ENCODE measurements at regions not wholly inside any gene's neighbourhood (a gene's known extent, or its start where the extent isn't known, plus 50 kb on each side); places are given as distances from the start of the nearest gene placed in this dataset.
"Not testable (repeated sequence)": the region's sequence is repeated elsewhere in the genome, so short reads cannot be mapped to it uniquely, and the experiment has no call there.

DNA sequence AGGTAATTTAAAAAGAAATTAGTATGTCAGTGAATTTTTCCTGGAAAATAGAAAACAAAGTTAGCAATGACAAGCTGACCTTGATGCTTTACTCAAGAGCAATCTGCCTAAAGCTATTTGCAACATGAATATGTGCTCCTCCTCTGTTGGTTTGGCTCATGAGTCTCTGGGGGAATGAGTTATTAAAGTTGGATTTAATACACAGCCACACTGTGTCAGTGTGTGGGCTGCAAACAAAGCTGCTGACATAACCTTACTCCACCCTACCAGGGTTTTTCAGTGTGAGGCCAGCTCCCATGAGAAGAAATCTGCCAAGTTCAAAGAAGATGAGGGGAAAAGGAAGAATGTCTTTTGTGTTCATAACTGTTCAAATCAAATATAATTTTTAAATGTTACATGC, 280.5 kb downstream of the TLL1 start:
- no peak for DNase-seq

DNA sequence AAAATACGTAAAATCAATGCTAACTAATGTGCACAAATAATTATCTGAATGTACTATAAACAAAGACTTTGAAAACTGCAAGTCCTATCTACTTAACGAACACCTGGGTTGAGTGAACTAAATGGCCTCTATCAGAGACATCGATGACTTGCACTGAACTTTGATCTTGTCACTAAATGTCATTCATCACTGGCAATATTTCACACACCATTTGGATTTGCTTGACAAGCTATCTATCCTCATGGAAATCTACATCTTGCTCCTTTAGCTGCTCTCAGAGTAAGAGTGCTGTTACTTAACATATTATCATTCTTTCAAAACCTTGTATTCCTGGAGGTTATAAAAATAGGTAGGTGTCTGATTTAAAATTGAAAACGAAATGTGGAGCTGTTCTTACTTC, 289.3 kb downstream of the TLL1 start:
- DNase-seq, result no peak

DNA sequence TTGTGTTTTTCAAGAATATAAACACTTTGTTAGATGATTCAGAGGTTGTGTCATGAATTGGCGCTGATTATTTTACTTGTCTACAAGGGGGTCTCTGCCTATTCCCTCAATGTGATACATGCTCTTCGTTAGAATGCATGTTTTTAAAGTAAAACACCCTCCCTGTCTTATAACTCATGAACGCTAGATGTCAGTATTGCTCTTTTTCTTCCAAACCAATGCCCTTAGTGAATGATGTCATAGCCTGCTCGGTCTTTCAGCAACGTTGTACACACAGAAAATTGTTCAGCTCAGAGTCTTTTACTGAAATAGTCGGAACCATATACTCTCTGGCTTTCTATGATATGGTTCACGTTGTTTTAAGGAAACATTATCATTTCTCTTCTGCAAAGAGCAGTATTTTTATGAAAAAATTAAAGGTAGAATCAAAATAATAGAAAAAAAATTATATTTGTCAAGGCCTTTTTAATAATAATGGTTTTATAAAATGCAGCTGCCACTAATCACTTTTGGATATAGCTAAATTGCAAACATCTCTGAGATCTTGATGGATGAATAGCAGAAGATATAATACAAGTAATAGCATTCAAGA, 292.9 kb downstream of the TLL1 start:
- peak; percentile 69 for DNase-seq

DNA sequence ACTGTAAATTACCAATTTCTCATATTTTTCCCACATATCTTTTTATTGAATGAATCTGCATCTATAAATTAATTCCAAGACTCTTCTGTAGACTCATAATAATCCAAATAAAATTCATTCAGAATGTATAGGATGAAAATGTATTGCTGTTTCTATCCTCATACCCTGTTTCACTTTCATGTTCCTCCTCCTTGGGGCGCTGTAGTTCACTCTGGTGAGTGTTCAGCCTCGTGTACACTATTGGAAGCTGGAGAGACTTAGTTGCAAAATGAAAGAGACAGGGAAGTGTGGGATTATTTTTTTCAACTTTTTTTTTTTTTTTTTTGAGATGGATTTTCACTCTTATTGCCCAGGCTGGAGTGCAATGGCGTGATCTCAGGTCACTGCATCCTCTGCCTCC, 296.1 kb downstream of the TLL1 start:
- no peak for DNase-seq

DNA sequence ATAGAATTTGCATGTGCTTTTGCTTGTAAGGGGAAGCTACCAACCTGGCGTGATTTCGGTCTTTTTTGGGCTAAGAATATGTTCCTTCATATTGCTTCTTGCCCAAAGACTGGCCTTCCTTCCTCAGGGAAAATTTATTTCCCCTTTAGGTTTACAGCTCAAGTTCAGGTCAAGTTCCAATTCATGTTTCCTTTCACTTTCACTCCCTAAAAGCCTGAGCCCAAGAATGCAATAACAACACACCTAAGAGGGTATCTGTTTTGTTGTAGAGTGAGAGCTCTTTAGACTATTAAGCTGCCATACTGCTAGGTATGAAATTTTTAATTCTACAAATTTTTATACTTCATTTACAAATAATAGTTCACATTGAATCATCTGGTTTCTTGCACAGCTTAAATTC, 299.6 kb downstream of the TLL1 start:
- DNase-seq, result no peak

DNA sequence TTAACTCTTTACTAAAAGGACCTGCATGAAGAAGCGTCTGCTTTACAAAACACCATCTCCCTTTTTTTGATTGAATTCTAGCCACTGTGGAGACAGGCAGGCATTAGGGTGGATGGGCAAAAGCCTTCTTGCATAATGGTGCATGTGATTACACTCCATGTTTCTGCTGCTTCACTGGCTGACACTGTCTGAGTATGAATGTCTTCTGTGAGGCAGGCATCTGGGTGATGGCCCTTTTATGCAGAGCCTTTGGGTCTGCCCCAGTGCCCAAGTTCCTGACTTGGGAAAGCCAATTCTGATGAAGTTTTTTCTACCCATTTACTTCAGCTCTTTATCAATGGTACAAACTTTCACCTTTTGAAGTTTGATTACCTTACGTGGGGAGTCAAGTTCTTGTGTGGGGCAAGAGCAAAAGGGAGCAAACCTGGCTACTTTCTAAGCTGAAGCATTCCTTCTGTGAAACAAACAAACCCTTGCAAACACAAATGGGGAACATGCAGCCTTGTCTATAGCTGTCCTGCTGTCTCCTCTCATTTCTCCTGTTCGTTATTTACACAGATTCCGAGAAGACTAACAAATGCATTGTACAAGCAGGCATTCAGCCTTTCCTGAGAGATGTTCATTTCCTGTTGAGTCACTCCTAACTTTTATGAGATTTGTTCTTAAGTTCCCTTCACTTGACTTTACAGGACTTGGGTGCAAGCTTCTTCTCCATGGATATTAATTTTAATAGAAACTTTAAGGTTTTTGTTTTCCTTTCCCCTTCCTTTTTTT, 301.9 kb downstream of the TLL1 start:
- peak; percentile 37 for DNase-seq

DNA sequence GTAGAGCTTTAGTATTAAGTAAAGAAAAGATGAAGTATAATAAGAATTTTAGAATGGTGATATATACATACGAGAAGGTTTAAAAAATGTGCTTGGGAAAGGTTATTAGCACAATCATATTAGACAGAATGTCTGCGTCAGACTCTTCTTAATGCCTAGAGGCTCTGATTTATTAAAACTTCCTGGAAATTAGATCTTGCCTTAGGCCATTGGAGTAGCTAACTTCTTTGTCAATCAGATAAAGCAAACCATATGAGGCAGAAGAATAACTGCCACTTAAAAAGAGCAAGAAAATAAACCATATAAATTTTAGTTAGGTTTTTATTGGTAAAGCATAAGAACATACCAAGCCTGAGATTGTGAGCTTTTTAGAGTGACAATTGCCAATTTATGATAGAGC, 309.1 kb downstream of the TLL1 start:
- no peak for DNase-seq

DNA sequence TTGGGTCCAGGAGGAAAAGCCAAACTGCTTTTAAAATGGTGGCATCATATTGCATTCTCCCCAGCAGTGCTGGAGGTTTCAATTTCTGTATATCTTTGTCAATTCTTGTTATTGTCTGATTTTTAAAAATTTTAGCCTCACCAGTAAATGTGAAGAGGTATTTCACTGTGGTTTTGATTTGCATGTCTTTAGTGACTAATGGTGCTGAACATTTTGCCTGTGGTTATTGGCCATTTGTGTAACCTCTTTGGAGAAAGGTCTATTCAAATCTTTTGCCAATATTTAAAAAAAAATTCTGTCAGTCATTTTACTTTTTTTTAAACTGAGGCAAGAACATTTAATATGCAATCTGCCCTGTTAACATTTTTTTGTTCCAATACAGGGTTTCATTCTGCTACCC, 322.1 kb downstream of the TLL1 start:
- DNase-seq, result no peak

DNA sequence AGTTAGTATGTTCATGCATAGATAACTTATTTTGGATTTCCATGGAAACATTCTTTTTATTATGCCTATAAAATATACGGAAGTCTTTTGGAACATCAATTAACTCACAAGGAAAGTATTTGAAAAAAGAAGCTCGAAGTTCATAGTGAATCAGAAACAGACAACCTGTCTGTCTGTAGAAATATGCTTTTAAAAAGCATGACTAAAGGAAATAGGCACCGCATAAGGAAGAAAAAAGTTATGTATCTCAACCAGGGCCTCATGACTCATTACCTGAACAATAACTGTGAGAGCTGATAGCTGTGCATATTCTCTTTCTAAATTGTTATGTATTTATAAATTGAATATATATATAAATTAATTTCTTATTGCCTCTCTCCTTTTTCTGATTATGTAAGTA, 324.1 kb downstream of the TLL1 start:
- DNase-seq, result no peak

DNA sequence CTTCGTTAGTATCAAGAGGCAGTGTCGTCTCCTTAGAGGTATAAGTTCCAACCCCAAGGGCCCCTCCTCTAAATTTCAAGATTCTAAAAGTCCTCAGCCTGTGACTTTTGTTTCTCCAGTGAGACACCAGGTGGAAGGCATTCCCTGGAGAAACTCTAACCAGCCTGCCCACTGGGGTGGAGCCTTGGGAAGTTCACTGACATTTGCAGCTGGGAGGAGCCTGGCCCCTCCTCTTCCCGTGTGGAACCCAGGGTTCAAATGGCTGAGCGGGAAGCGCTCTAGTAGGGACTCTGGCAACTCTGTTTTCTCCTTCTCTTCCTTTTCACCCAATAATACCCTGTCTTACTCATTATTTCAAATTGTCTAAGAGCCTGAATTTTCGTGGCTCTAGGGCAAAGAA, 325.0 kb downstream of the TLL1 start:
- DNase-seq, result no peak

DNA sequence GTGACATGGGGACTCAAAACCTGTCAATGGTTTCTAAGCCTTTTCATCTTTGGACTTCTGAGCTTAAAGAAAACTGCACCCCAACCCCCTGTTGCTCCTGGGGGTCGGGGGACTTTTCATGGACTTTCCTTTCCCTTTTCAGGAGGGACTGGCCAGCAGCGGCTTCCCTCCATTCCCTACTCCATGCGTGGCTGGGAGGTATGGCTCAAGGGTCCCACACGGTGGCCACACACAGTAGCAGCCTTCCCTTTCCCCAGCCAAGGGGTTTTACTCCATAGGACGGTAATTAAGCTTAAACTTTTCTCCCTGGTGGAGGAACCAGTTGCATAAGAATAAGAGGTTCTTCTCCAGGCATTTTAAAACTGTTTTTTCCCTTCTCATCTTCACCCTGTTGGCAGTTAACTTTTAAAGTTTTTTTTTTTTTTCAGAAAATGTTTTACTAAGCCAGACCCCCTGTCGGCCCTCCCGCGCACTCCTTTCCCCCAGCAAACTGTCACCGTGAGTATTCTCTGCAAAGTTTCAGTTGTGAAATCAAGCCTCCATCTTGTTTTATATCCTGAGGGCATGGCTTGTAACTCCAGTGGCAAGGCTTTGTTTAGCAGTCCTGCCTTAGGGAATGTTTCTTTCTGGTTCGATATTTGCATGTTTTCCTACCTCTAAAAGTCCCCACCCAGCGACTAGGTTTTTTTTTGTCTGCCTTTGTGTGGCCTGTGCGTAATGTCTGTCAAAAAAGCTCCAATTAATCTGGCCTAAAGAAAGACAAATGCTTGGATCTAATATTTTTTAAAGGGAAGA, 325.7 kb downstream of the TLL1 start:
- DNase-seq, result no peak

DNA sequence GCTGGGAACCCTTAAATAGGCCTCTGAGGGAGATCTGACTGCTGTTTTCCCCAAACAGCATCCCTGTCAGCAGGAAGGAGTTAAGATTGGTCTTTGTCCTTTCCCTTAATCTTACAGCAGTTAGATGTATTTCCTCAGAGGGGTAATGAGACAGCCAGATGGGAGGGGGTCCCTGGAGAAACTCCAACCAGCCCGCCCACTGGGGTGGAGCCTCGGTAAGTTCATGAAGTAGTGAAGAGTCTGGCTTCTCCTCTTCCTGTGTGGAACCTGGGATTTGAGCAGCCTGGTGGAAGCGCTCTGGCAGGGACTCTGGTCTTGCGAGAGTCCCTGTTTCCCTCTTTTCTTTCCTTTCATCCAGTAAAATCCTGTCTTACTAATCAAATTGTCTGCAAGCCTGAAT, 330.0 kb downstream of the TLL1 start:
- no peak for DNase-seq

DNA sequence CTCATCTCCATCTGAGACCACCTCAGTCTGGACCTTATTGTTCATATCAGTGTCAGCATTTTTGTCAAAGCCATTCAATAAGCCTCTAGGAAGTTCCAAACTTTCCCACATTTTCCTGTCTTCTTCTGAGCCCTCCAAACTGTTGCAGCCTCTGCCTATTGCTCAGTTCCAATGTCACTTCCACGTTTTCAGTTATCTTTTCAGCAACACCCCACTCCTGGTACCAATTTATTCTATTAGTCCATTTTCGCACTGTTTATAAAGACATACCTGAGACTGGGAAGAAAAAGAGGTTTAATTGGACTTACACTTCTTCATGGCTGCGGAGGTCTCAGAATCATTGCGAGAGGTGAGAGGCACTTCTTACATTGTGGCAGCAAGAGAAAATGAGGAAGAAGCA, 339.3 kb downstream of the TLL1 start:
- not testable (repeated sequence) for DNase-seq

DNA sequence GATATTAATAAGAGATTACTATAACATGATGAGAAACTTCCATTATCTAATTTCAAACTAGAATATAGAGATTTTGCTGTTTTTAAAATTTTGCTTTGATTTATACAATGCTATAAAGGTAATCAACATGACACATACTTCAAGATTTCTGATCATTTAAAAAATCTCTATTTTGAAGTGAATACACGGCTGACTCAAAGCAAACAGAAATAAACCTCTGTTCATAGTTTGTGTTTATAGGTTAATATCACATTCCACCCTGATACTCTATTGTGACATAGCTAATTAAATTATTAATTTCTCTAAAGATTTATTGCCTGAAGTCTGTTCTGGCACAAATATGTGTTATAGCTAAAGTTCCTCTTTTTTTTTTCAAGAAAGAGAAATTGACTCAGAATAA, 349.2 kb downstream of the TLL1 start:
- DNase-seq, result no peak

DNA sequence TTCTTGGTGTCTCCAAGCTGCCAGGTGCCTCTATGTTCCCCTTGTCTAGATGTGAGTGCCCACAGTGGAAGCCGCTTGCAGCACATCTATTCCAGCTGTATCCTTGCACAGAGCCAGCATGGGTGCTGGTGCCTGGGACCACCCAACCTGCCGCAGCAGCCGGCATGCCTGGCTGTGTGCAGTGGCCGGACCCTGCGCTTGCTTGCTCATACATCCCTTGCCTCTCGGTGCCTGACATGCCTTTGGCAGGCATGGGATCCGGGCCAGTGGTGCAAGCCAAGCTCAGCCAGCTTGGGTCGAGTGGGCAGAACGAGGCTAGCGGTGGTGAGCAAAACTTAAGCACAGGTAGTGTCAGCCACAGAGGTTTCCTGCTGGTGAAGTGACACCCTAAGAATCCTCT, 355.1 kb downstream of the TLL1 start:
- DNase-seq, result no peak

DNA sequence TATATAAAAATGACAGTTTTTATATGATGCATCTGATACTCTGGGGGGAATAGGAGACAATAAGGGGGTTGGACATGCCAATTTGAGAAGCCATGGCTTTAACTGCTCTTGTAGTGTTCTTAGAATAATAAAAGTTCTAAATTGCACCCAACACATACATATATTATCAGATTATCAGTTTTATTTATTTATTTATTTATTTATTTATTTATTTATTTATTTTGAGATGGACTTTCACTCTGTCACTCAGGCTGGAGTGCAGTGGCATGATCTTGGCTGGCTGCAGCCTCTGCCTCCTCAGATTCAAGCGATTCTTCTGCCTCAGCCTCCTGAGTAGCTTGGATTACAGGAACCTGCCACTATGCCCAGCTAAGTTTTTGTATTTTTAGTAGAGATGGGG, 356.8 kb downstream of the TLL1 start:
- no peak for DNase-seq

DNA sequence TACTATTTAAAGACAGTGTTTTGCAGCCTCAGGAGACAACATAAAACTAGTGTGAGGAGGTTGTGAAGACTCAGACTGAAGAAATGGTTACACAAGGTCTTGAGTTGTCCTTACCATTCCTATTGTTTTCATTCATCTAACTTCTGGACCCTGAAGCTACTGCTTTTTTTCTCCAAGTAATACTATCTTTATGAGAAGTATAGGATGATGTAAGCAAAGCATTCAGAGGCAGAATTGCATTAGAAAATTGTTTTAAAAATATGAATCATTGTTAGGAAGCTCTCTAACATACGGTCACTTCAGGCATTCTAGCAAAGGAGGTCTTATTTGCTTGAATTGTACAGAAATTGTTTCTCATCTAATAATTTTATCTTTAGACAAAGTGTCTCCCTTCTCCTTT, 357.8 kb downstream of the TLL1 start:
- DNase-seq, result no peak

DNA sequence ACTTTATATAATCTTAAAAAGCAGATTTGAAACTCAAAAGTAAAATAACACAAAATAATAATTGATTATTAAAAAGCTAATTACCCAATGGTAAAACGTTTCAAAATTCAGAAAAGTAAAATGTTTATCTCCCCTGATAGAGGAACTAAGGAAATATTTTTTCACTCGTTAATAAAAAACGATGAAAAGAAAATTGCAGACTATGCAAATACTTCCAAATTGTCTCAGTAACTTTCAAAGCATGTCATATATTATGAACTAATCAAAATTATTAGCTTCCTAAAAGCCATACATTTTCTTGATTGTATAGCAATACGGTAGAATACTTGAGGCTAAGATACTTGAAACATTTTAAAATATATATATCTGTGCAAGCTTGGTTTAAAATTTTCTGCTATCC, 366.3 kb downstream of the TLL1 start:
- no peak for DNase-seq

DNA sequence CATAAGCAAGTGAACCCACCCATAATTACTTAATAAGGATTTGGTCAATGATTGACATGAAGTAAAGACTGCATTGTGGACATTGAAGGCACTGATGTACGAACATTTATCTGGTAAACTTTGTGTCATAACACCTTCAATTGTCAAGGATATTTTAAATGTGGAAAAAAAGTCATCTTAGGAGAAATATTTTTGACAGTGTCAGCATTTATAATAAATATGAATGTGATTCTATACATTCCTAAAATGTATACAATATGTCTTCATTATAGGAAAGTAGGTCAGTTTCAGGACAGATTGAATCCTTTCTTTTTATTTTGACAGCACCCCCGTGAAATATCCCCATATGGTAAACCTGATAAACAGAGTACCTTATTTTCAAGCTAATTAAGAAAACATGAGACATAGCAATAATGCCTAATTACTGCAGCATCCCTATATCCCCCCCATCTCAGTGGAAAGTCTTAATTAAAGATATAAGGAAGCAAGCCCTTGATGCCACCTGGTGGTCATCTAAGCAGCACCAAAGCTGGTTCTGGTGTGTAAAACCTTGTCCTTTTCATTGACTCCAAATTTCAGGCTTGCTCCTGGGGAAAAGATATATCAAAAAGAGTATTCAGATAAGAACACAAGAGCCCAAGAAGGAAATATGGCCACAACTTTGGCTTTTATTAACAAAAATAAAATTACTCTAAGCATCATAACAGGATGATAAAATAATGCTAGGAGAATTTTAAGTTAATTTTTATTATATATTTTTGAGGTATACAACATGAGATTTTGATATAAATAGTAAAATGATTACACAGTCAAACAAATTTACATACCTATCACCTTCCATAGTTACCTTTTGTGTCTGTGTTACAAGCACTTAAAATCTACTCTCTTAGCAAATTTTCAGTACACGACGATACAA, 379.7 kb downstream of the TLL1 start:
- DNase-seq, result no peak

DNA sequence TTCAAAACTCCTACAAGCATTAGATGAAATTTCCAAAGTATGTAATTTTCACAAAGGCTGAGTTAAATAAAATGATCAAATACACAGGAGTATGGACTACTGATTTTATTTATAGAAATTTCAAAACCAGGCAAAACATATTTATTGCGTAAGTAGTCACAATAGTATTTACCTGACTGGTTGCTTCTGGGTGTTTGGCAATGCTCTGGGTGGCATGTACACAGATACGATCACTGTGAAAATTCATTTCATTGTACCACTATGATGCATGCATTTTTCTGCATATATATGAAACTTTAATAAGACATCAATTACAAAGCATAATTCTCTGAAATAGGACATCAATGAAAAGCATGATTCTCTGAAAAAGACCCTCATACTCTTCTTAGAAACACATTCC, 384.2 kb downstream of the TLL1 start:
- no peak for DNase-seq

DNA sequence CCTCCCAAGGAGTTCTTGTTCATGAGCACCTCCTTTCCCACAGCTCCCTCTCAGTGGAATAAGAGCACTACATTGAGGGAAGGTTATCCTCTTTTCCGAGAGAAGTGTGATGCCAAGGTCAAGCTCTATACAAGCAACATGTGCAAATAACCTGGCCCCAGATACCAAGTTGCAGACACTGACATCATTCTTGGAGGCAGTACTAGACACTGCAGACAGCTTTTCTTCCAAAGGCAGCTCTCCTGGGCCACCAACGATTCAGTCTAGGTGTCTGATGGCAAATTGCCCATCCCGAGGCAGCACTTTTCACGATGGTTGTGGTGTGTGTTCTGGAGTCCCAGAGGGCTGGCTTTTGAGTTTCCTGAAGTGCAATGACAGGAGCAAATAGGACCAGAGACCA, 384.9 kb downstream of the TLL1 start:
- DNase-seq, result peak; percentile 49

DNA sequence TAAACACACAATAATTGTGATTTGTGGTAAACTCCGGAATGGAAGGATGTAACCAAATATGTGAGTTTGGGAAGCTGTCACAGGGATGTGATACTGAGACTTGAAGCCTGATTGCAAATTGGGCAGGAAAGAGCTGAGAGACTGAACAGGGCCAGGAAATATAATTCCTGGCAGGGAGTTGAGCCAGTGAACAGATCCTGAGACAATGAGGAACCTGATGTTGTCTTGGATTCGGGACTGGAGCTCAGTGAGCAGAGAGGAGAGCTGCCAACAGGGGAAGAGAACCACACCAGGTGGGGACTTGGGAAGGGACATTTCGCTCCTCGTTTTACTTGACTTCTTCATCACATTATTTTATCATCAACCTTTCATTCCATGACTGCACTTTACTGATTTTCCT, 386.0 kb downstream of the TLL1 start:
- DNase-seq, result no peak

DNA sequence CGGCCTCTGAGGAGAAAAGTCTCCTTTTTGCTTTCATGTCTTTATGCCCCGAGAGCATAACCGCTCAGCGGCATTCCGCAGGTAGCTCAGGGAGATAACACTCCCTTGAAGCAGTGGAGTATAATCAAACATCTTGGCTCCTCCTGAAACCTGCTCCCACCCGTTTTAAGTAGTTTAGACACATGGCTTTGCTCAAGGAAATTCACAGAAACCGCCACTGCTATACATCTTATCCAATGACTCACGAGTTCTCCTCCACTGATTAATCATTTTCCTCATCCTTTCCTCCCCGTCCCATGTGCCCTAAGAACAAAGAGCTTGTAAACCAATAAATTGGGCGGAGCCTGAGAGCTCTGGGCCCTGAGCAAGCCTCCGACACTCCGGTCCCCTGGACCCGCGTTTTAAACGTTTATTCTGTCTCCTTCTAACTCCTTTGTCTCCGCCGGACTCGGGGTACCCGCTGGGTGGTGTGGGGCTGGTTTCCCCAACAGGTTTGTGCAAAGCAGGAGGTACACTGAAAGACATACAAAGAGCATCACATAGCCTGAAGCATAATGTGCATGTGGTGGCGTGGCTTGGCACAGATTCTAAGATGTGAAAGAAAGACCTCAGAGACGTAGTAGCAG, 401.2 kb downstream of the TLL1 start:
- no peak for DNase-seq
